HepG2 (cell line): ENCODE measurements at regions not wholly inside any gene's neighbourhood (a gene's known extent, or its start where the extent isn't known, plus 50 kb on each side); places are given as distances from the start of the nearest gene placed in this dataset.

Experiments
- ATAC-seq: fragments of 200-7000 bp; cut with Tn5 transposase; 3 replicates; pipeline ENCODE4 v1.9.1; 2020; ENCODE audit warnings: mild to moderate bottlenecking, moderate library complexity
- BruUV-seq: library from RNA; stranded (reverse); fragments of 400-500 nt; replicated peaks from 2 replicates; lab custom pipeline; 2021; lab: Mats Ljungman, UMichigan
- CTCF ChIA-PET: fragments of 300-600 bp; formaldehyde crosslinking; extraction: SDS; loops from one replicate; lab custom pipeline; 2021; ENCODE audit warnings: low total read pairs, inconsistent platforms, low intra/inter-chr PET ratio; lab: Yijun Ruan, JAX
- POLR2A ChIA-PET: fragments of 350-600 bp; sonication (Branson Sonifier 250); formaldehyde crosslinking; loops from one replicate; lab custom pipeline; 2020; ENCODE audit warnings: antibody characterized with exemption, inconsistent platforms; lab: Yijun Ruan, JAX
- DNase-seq: peaks from one replicate; pipeline ENCODE4 v3.0.0-alpha.2; 2015; ENCODE audit warnings: low spot score
- FAIRE-seq: peaks from 3 replicates; lab custom pipeline; 2011; peaks lifted over from hg19 to GRCh38; lab: Jason Lieb, UNC
- H2AFZ ChIP-seq: one replicate; pipeline ENCODE4 v1.6.1; 2011; ENCODE audit warnings: low read length, inconsistent platforms
- H3K27ac ChIP-seq: fragments of 300-600 bp; 3 replicates; pipeline ENCODE4 v1.8.0; 2011; ENCODE audit warnings: mixed run types, mild to moderate bottlenecking, mixed read lengths, low read length, inconsistent platforms; ENCODE audit not compliant: insufficient read depth; ENCODE audit errors: extremely low read length
- H3K27me3 ChIP-seq, 2 experiments: fragments of 200-600 bp in 1 of 2; 2 replicates in 1 of 2; 3 replicates in 1 of 2; pipeline versions ENCODE4 v1.6.0 to v1.8.0; 2011; ENCODE audit warnings: low read length in 2 of 2, mild to moderate bottlenecking in 2 of 2, moderate library complexity in 2 of 2, inconsistent platforms in 1 of 2; ENCODE audit not compliant: insufficient read depth in 2 of 2, control insufficient read depth in 1 of 2
- H3K36me3 ChIP-seq, 2 experiments: fragments of 200-600 bp in 1 of 2; replicated peaks in 1 of 2; 2 replicates in 1 of 2; 3 replicates in 1 of 2; pipeline versions ENCODE4 v1.5.1 to v1.8.0; 2011; ENCODE audit warnings: low read length in 2 of 2, inconsistent platforms in 1 of 2; ENCODE audit not compliant: insufficient read depth in 2 of 2, control insufficient read depth in 1 of 2
- H3K4me1 ChIP-seq: 2 replicates; pipeline ENCODE4 v1.5.1; 2012; ENCODE audit warnings: low read length, inconsistent platforms; ENCODE audit not compliant: insufficient read depth
- H3K4me2 ChIP-seq: 2 replicates; pipeline ENCODE4 v1.6.0; 2011; ENCODE audit warnings: low read depth, low read length, inconsistent platforms
- H3K4me3 ChIP-seq, 3 experiments: fragments of 200-600 bp in 1 of 3; sonication (generic), shearing (Covaris generic) in 1 of 3; replicated peaks in 1 of 3; 2 replicates each; pipeline ENCODE4 v1.5.1; 2011 to 2016; ENCODE audit warnings: low read length in 3 of 3, inconsistent platforms in 2 of 3, low read depth in 2 of 3, mild to moderate bottlenecking in 2 of 3, control low read depth in 1 of 3, mixed read lengths in 1 of 3; ENCODE audit not compliant: insufficient read depth in 1 of 3
- H3K79me2 ChIP-seq: one replicate; pipeline ENCODE4 v1.6.1; 2011; ENCODE audit warnings: low read length, inconsistent platforms; ENCODE audit not compliant: insufficient read depth
- H3K9ac ChIP-seq: 2 replicates; pipeline ENCODE4 v1.6.0; 2011; ENCODE audit warnings: mild to moderate bottlenecking, low read depth, low read length, inconsistent platforms; ENCODE audit not compliant: insufficient read depth
- H3K9me3 ChIP-seq: 2 replicates; pipeline ENCODE4 v1.5.1; 2012; ENCODE audit warnings: mild to moderate bottlenecking, low read length
- H4K20me1 ChIP-seq: 2 replicates; pipeline ENCODE4 v1.6.0; 2011; ENCODE audit warnings: inconsistent platforms, mild to moderate bottlenecking, low read length, moderate library complexity; ENCODE audit not compliant: insufficient read depth
- GABPA ChIP-seq, 2 experiments: IDR thresholded peaks; 2 replicates each; pipeline ENCODE4 v1.6.1; 2011 to 2016; ENCODE audit warnings: low read depth in 2 of 2, low read length in 1 of 2, missing biosample characterization in 1 of 2, missing genetic modification characterization in 1 of 2
- MXI1 ChIP-seq: IDR thresholded peaks from 3 replicates; pipeline ENCODE4 v1.6.1; 2012; ENCODE audit warnings: low read depth, low read length, inconsistent platforms, borderline replicate concordance
- RAD51 ChIP-seq: fragments of 450-650 bp; IDR thresholded peaks from 2 replicates; pipeline ENCODE4 v1.6.1; 2016; ENCODE audit warnings: borderline replicate concordance
- ZNF318 ChIP-seq: sonication (generic); formaldehyde crosslinking; IDR thresholded peaks from 2 replicates; pipeline ENCODE4 v1.4.0; 2020; ENCODE audit warnings: mild to moderate bottlenecking, missing genetic modification reagents
- ZNF572 ChIP-seq: sonication (generic); formaldehyde crosslinking; IDR thresholded peaks from 2 replicates; pipeline ENCODE4 v1.5.1; 2020; ENCODE audit warnings: mild to moderate bottlenecking, missing genetic modification reagents
- ZNF770 ChIP-seq: sonication (generic); formaldehyde crosslinking; IDR thresholded peaks from 2 replicates; pipeline ENCODE4 v1.5.0; 2020; ENCODE audit warnings: mild to moderate bottlenecking, missing genetic modification reagents
- WGBS: methylation state at CpG from one replicate; pipeline ENCODE4 v1.1.6; 2017; ENCODE audit warnings: low lambda C conversion rate; 5-methylcytosine and 5-hydroxymethylcytosine counted together
- in situ Hi-C: cut with HindIII; loops from 2 replicates; pipeline ENCODE4 v1.10.0; 2017; ENCODE audit warnings: low pct_unique_long_range_greater_than_20kb; ENCODE audit not compliant: extremely low pct_ligation_motif_present
- intact Hi-C: fragments of 100-400 bp; cut with micrococcal nuclease; formaldehyde crosslinking; loops from one replicate; pipeline ENCODE4 v1.10.0; 2022; ENCODE audit not compliant: unreplicated experiment

- H4K20me1 ChIP-seq: no peaks in the 10 kb centered on the region
Measured at GRCh38 chr14:49189375-49189774, 396.8 kb downstream of the RPS29 start.

More at GRCh38 chr14:49189375-49189774, 396.8 kb downstream of the RPS29 start:
- H3K4me2 ChIP-seq: no peak overlapping the region
- H3K27ac ChIP-seq: no peak overlapping the region
- TF ChIP-seq ZNF318: no peak
- no peak for TF ChIP-seq ZNF770
- TF ChIP-seq GABPA (IDR thresholded peaks at IDR 0.05; ENCODE audit: low read depth, low read length): no peak
- no peak for TF ChIP-seq GABPA (CRISPR knock-in tag; IDR thresholded peaks at IDR 0.05; ENCODE audit: low read depth)
- no peak for TF ChIP-seq RAD51
- no peak for TF ChIP-seq ZNF572
- TF ChIP-seq MXI1: no peak
- ChIA-PET POLR2A (no interaction called here), CTCF (no interaction called here)
- H3K79me2 ChIP-seq: no peaks in the 10 kb centered on the region
- H2AFZ ChIP-seq: no peak overlapping the region
- no peaks in the 10 kb centered on the region for H3K4me1 ChIP-seq
- FAIRE-seq: no peak
- no peaks in the 10 kb centered on the region for H3K36me3 ChIP-seq
- intact Hi-C loops (no loop called here), in situ Hi-C loops (no loop called here)
- H3K4me3 ChIP-seq: no peak overlapping the region
- DNase-seq: no peak
- WGBS: 0% methylated on average over 1 of the region's 1 CpG
- H3K9me3 ChIP-seq: no peaks in the 10 kb centered on the region
- no peak for ATAC-seq
- no peaks in the 10 kb centered on the region for H3K27me3 ChIP-seq
- no peak overlapping the region for H3K9ac ChIP-seq
- no TSS peak for BruUV-seq
